B cell (primary cell): ENCODE measurements at regions not wholly inside any gene's neighbourhood (a gene's known extent, or its start where the extent isn't known, plus 50 kb on each side); places are given as distances from the start of the nearest gene placed in this dataset.
"Not testable (repeated sequence)": the region's sequence is repeated elsewhere in the genome, so short reads cannot be mapped to it uniquely, and the experiment has no call there.

Experiments used
- ATAC-seq: fragments of 200-7000 bp; cut with Tn5 transposase; one replicate; pipeline ENCODE4 v1.10.0; 2021; ENCODE audit warnings: low read depth, mild to moderate bottlenecking, moderate number of reproducible peaks, moderate library complexity
- CTCF ChIA-PET: fragments of 350-600 bp; sonication (Branson Sonifier 250); formaldehyde crosslinking; loops from one replicate; lab custom pipeline; 2021; ENCODE audit warnings: antibody characterized with exemption, inconsistent platforms; lab: Charles Lee
- POLR2A ChIA-PET: fragments of 350-600 bp; sonication (Branson Sonifier 250); formaldehyde crosslinking; loops from one replicate; lab custom pipeline; 2021; ENCODE audit warnings: antibody characterized with exemption; lab: Charles Lee
- DNase-seq: peaks from one replicate; pipeline ENCODE4 v3.0.0; 2013
- H2AFZ ChIP-seq: 2 replicates; pipeline ENCODE4 v1.6.1; 2012; ENCODE audit warnings: mild to moderate bottlenecking, low read depth, low read length; ENCODE audit not compliant: insufficient read depth, poor library complexity, severe bottlenecking
- H3K27ac ChIP-seq, 2 donors: 1 replicate in 1 of 2; 2 replicates in 1 of 2; pipeline ENCODE4 v1.5.1; 2012 to 2013; ENCODE audit warnings: low read length in 2 of 2, mild to moderate bottlenecking in 2 of 2, moderate library complexity in 1 of 2
- H3K27me3 ChIP-seq, 4 experiments: fragments of 200-600 bp in 1 of 4; sonication (generic) in 1 of 4; replicated peaks in 1 of 4; 1 replicate in 2 of 4; 2 replicates in 2 of 4; pipeline versions ENCODE4 v1.6.1 to v1.7.0; 2013 to 2016; ENCODE audit warnings: low read length in 3 of 4, mild to moderate bottlenecking in 2 of 4, mixed read lengths in 1 of 4, moderate library complexity in 1 of 4; ENCODE audit not compliant: insufficient read depth in 4 of 4, control insufficient read depth in 3 of 4; ENCODE audit errors: control extremely low read depth in 1 of 4
- H3K36me3 ChIP-seq, 2 experiments: replicated peaks in 1 of 2; 1 replicate in 1 of 2; 2 replicates in 1 of 2; pipeline versions ENCODE4 v1.6.1 to v1.7.1; 2013; ENCODE audit warnings: low read length in 1 of 2; ENCODE audit not compliant: insufficient read depth in 2 of 2, control insufficient read depth in 1 of 2; ENCODE audit errors: control extremely low read depth in 1 of 2, extremely low read depth in 1 of 2
- H3K4me1 ChIP-seq, 2 donors: fragments of 200-600 bp in 1 of 2; sonication (generic) in 1 of 2; 1 replicate in 1 of 2; 2 replicates in 1 of 2; pipeline versions ENCODE4 v1.5.1 to v1.6.1; 2013 to 2017; ENCODE audit warnings: low read length in 2 of 2; ENCODE audit not compliant: control insufficient read depth in 2 of 2, insufficient read depth in 2 of 2
- H3K4me2 ChIP-seq: replicated peaks from 2 replicates; pipeline ENCODE3; 2012; ENCODE audit warnings: mild to moderate bottlenecking, low read depth, low read length; ENCODE audit not compliant: poor library complexity, severe bottlenecking
- H3K4me3 ChIP-seq, 5 experiments: fragments of 200-600 bp in 1 of 5; sonication (generic) in 1 of 5; 1 replicate in 3 of 5; 2 replicates in 2 of 5; pipeline versions ENCODE4 v1.5.1 to v1.7.0; 2011 to 2016; ENCODE audit warnings: low read length in 4 of 5, mild to moderate bottlenecking in 4 of 5, low read depth in 2 of 5, control low read depth in 1 of 5, moderate library complexity in 1 of 5; ENCODE audit not compliant: insufficient read depth in 1 of 5; ENCODE audit errors: control extremely low read depth in 1 of 5, extremely low read depth in 1 of 5
- H3K79me2 ChIP-seq: fragments of 200-600 bp; sonication (generic); one replicate; pipeline ENCODE4 v1.6.0; 2016; ENCODE audit warnings: low read length; ENCODE audit not compliant: control insufficient read depth, insufficient read depth
- H3K9ac ChIP-seq: fragments of 200-600 bp; sonication (generic); 2 replicates; pipeline ENCODE4 v1.6.1; 2017; ENCODE audit warnings: mild to moderate bottlenecking, low read length, moderate library complexity
- H3K9me3 ChIP-seq, 3 donors: one replicate each; pipeline versions ENCODE4 v1.6.1 to v1.7.1; 2013; ENCODE audit warnings: low read length in 2 of 3; ENCODE audit not compliant: control insufficient read depth in 2 of 3, insufficient read depth in 1 of 3; ENCODE audit errors: control extremely low read depth in 1 of 3
- H4K20me1 ChIP-seq: 2 replicates; pipeline ENCODE4 v1.6.0; 2012; ENCODE audit warnings: mild to moderate bottlenecking, low read length; ENCODE audit not compliant: insufficient read depth, control insufficient read depth, poor library complexity, severe bottlenecking
- H3K27ac Mint-ChIP-seq: one replicate; pipeline ENCODE4 v1.8.0; 2021; ENCODE audit warnings: mixed read lengths
- H3K27me3 Mint-ChIP-seq: one replicate; pipeline ENCODE4 v1.8.0; 2021; ENCODE audit warnings: mixed read lengths
- H3K4me1 Mint-ChIP-seq: one replicate; pipeline ENCODE4 v1.8.0; 2021; ENCODE audit warnings: mixed read lengths
- H3K4me3 Mint-ChIP-seq: one replicate; pipeline ENCODE4 v1.8.0; 2021; ENCODE audit warnings: mixed read lengths
- H3K9me3 Mint-ChIP-seq: one replicate; pipeline ENCODE4 v1.8.0; 2022; ENCODE audit warnings: mixed read lengths; ENCODE audit not compliant: insufficient read depth
- EZH2 ChIP-seq: IDR thresholded peaks from 2 replicates; pipeline ENCODE4 v1.6.1; 2012; ENCODE audit warnings: borderline replicate concordance, low read depth, mild to moderate bottlenecking, moderate library complexity, low read length; ENCODE audit not compliant: insufficient read depth, poor library complexity, severe bottlenecking
- WGBS: methylation state at CpG from one replicate; pipeline ENCODE4 v1.1.5; 2013; ENCODE audit warnings: missing lambda C conversion rate; ENCODE audit not compliant: insufficient coverage; 5-methylcytosine and 5-hydroxymethylcytosine counted together
- intact Hi-C: fragments of 100-400 bp; cut with micrococcal nuclease; formaldehyde crosslinking; loops from one replicate; pipeline ENCODE4 v1.10.0; 2022
- TF ChIP-seq, protein P1 (sequence below): fragments of 200-600 bp; IDR thresholded peaks from one replicate; pipeline ENCODE4 v1.8.0; 2022; ENCODE audit warnings: antibody characterized with exemption, mild to moderate bottlenecking

DNA sequence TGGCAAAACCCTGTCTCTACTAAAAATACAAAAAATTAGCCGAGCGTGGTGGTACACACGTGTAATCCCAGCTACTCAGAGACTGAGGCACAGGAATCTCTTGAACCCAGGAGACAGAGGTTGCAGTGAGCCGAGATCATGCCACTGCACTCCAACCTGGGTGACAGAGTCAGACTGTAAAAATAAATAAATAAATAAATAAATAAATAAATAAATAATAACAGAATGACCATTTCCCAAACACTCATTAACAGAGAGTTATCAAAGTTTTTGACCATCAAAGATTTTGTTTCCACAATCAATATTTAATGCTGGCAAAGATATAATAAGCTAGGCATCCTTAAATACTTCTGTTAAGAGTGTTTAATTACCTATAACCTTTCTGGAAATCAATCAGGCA lies 299.4 kb downstream of the KCTD12 start:
- Histone ChIP-seq H3K27me3 (no peaks in the 10 kb centered on the region), H2AFZ (no peak overlapping the region), H3K36me3 (no peaks in the 10 kb centered on the region), H3K27ac (no peak overlapping the region), H3K4me2 (no peak overlapping the region), H3K79me2 (no peaks in the 10 kb centered on the region), H3K9me3 (no peaks in the 10 kb centered on the region), H3K9ac (no peak overlapping the region), H3K4me3 (no peak overlapping the region), H4K20me1 (no peaks in the 10 kb centered on the region), H3K4me1 (no peaks in the 10 kb centered on the region)
- ChIA-PET POLR2A (no interaction called here), CTCF (no interaction called here)
- intact Hi-C loops: no loop called here
- Mint-ChIP-seq H3K27ac (no peak overlapping the region), H3K4me1 (no peaks in the 10 kb centered on the region), H3K27me3 (peaks cover 4% of the 10 kb centered on the region), H3K9me3 (no peaks in the 10 kb centered on the region), H3K4me3 (no peak overlapping the region)
- WGBS: 100% methylated on average over 3 of the region's 4 CpGs
- TF ChIP-seq EZH2: no peak
- TF ChIP-seq, protein P1, sequence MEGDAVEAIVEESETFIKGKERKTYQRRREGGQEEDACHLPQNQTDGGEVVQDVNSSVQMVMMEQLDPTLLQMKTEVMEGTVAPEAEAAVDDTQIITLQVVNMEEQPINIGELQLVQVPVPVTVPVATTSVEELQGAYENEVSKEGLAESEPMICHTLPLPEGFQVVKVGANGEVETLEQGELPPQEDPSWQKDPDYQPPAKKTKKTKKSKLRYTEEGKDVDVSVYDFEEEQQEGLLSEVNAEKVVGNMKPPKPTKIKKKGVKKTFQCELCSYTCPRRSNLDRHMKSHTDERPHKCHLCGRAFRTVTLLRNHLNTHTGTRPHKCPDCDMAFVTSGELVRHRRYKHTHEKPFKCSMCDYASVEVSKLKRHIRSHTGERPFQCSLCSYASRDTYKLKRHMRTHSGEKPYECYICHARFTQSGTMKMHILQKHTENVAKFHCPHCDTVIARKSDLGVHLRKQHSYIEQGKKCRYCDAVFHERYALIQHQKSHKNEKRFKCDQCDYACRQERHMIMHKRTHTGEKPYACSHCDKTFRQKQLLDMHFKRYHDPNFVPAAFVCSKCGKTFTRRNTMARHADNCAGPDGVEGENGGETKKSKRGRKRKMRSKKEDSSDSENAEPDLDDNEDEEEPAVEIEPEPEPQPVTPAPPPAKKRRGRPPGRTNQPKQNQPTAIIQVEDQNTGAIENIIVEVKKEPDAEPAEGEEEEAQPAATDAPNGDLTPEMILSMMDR: no peak
- ATAC-seq: no peak
- no peak for DNase-seq

DNA sequence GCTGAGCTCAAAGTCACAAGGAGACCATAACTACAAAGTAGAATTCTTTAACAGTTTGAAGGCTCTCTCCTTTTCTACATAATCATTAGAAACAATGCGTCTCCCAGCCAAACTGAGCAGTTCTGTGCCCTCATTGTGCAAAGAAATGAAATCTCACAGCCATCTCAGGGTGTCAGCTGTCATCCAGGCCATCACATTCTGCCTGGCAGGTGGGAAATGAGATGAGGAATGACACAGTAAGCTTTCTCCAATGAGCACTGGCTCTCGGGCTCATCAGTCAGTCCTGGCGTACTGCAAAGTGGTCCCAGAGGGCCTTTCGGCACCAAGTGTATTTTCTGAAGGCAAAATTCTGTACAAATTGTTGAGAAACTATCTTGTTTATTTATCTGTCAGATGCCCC lies 306.5 kb downstream of the KCTD12 start:
- no peaks in the 10 kb centered on the region for H4K20me1 ChIP-seq
- H3K9me3 Mint-ChIP-seq: peaks cover 18% of the 10 kb centered on the region
- no peak for DNase-seq
- H3K27ac ChIP-seq: no peak overlapping the region
- H3K9me3 ChIP-seq: peaks cover 0 to 7% (median 0%) of the 10 kb centered on the region in 3 donors
- H3K79me2 ChIP-seq: no peaks in the 10 kb centered on the region
- H3K9ac ChIP-seq: no peak overlapping the region
- no peaks in the 10 kb centered on the region for H3K27me3 ChIP-seq
- H3K4me2 ChIP-seq: no peak overlapping the region
- no peak overlapping the region for H3K4me3 Mint-ChIP-seq
- POLR2A ChIA-PET: no interaction called here
- no peaks in the 10 kb centered on the region for H3K4me1 Mint-ChIP-seq
- no peaks in the 10 kb centered on the region for H3K36me3 ChIP-seq
- WGBS: 100% methylated on average over 2 of the region's 4 CpGs
- CTCF ChIA-PET: no interaction called here
- no peak overlapping the region for H3K4me3 ChIP-seq
- intact Hi-C loops: no loop called here
- TF ChIP-seq, protein P1: no peak
- TF ChIP-seq EZH2: no peak
- no peak overlapping the region for H2AFZ ChIP-seq
- no peaks in the 10 kb centered on the region for H3K4me1 ChIP-seq
- H3K27me3 Mint-ChIP-seq: peaks cover 3% of the 10 kb centered on the region
- ATAC-seq: no peak
- no peak overlapping the region for H3K27ac Mint-ChIP-seq

GRCh38 chr13:76575634-76576033 lies 310.6 kb downstream of the KCTD12 start:
- CTCF ChIA-PET, H2AFZ ChIP-seq, H3K27me3 ChIP-seq, H3K36me3 ChIP-seq, H3K9ac ChIP-seq, H3K9me3 ChIP-seq, ATAC-seq, H3K27ac Mint-ChIP-seq, intact Hi-C loops, H3K4me1 ChIP-seq, H4K20me1 ChIP-seq, DNase-seq, H3K4me1 Mint-ChIP-seq, H3K79me2 ChIP-seq, H3K4me3 ChIP-seq, POLR2A ChIA-PET, H3K27me3 Mint-ChIP-seq, H3K27ac ChIP-seq, H3K4me2 ChIP-seq, H3K4me3 Mint-ChIP-seq: not testable (repeated sequence)
- 90% methylated on average over 2 of the region's 5 CpGs for WGBS
- peaks cover 17% of the 10 kb centered on the region for H3K9me3 Mint-ChIP-seq
